Breast epithelium (tissue), 3 donors: ENCODE measurements at regions not wholly inside any gene's neighbourhood (a gene's known extent, or its start where the extent isn't known, plus 50 kb on each side); places are given as distances from the start of the nearest gene placed in this dataset.

Experiments used
- POLR2A ChIP-seq: fragments of 450-650 bp; IDR thresholded peaks from one replicate; pipeline ENCODE4 v1.6.1; 2016; ENCODE audit warnings: antibody characterized with exemption, mild to moderate bottlenecking, moderate library complexity
- POLR2AphosphoS5 ChIP-seq, 3 donors: sonication (generic); formaldehyde crosslinking; IDR thresholded peaks; one replicate each; pipeline ENCODE4 v1.6.1; 2017; ENCODE audit warnings: antibody characterized with exemption in 3 of 3

DNA sequence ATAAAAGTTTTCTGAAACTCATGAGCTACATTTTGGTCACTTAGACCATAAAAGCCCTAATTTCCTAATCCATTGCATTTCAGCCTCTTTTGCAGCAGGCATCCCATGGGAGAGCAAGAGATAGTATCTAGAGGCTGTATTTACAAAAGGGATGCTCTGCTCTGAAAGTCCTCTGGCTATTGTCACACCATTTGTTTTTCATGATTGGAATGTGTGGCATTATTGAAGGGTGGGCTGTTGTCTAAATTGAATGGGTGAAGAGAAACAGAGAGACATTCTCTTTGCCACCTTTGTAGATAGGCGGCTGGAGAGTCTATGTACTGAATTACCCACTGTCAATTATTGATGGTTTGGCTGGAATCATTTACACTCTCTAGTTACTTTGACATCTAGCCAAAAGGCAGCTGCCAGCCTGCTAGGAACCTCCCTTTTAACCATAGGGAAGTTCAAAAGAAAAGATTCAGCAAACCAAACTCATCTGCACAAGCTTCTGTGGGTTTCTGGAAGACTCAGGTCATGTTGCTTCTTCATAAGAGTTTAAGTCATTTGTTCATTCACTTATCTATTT, 89.8 kb upstream of the RARB start:
- TF ChIP-seq POLR2AphosphoS5 (IDR thresholded peaks at IDR 0.05): no peak
- TF ChIP-seq POLR2A: no peak
